ENCODE measurements at regions not wholly inside any gene's neighbourhood (a gene's known extent, or its start where the extent isn't known, plus 50 kb on each side); places are given as distances from the start of the nearest gene placed in this dataset.

- no peaks in the 10 kb centered on the region for H3K36me3 ChIP-seq (ENCODE audit: control insufficient read depth, low read length)
- TF ChIP-seq CTCF (IDR thresholded peaks at IDR 0.05; ENCODE audit: low read depth, low read length, poor library complexity, severe bottlenecking) (no peak), EZH2phosphoT487 (IDR thresholded peaks at IDR 0.05; ENCODE audit: borderline replicate concordance, low read length) (no peak)
- no peaks in the 10 kb centered on the region for H4K20me1 ChIP-seq (ENCODE audit: control insufficient read depth, insufficient read depth, low read depth, low read length)
- no peaks in the 10 kb centered on the region for H3K9me3 ChIP-seq (ENCODE audit: control insufficient read depth, insufficient read depth, low read length)
- no peaks in the 10 kb centered on the region for H3F3A ChIP-seq (ENCODE audit: control insufficient read depth, insufficient read depth)
- no peak overlapping the region for H3K27ac ChIP-seq (ENCODE audit: low read depth, low read length)
- H3K4me2 ChIP-seq (ENCODE audit: low read length) = no peak overlapping the region
- H3K79me2 ChIP-seq (ENCODE audit: control insufficient read depth, low read length) = no peaks in the 10 kb centered on the region
- no peaks in the 10 kb centered on the region for H3K27me3 ChIP-seq (ENCODE audit: control insufficient read depth, low read length)
- H3K4me3 ChIP-seq (ENCODE audit: low read length) = no peak overlapping the region
- H3K4me1 ChIP-seq (ENCODE audit: control insufficient read depth, low read length) = no peaks in the 10 kb centered on the region
- H3K9me2 ChIP-seq (replicated peaks; ENCODE audit: control insufficient read depth, low read length) = no peaks in the 10 kb centered on the region
Measured at GRCh38 chr3:95350049-95350448, 1287.2 kb downstream of the NSUN3 start.

- H4K20me1 ChIP-seq (ENCODE audit: control insufficient read depth, insufficient read depth, low read depth, low read length) = no peaks in the 10 kb centered on the region
- H3K27ac ChIP-seq (ENCODE audit: low read depth, low read length) = no peak overlapping the region
- no peaks in the 10 kb centered on the region for H3K9me3 ChIP-seq (ENCODE audit: control insufficient read depth, insufficient read depth, low read length)
- no peak overlapping the region for H3K4me3 ChIP-seq (ENCODE audit: low read length)
- TF ChIP-seq CTCF (IDR thresholded peaks at IDR 0.05; ENCODE audit: low read depth, low read length, poor library complexity, severe bottlenecking) (no peak), EZH2phosphoT487 (IDR thresholded peaks at IDR 0.05; ENCODE audit: borderline replicate concordance, low read length) (no peak)
- H3F3A ChIP-seq (ENCODE audit: control insufficient read depth, insufficient read depth) = no peaks in the 10 kb centered on the region
- H3K79me2 ChIP-seq (ENCODE audit: control insufficient read depth, low read length) = no peaks in the 10 kb centered on the region
- no peak overlapping the region for H3K4me2 ChIP-seq (ENCODE audit: low read length)
- H3K27me3 ChIP-seq (ENCODE audit: control insufficient read depth, low read length) = no peaks in the 10 kb centered on the region
- H3K4me1 ChIP-seq (ENCODE audit: control insufficient read depth, low read length) = no peaks in the 10 kb centered on the region
- no peaks in the 10 kb centered on the region for H3K36me3 ChIP-seq (ENCODE audit: control insufficient read depth, low read length)
- no peaks in the 10 kb centered on the region for H3K9me2 ChIP-seq (replicated peaks; ENCODE audit: control insufficient read depth, low read length)
Measured at GRCh38 chr3:95351158-95351557, 1288.3 kb downstream of the NSUN3 start.

GRCh38 chr3:95352471-95352870, 1289.6 kb downstream of the NSUN3 start:
- H4K20me1 ChIP-seq (ENCODE audit: control insufficient read depth, insufficient read depth, low read depth, low read length) = no peaks in the 10 kb centered on the region
- H3K4me3 ChIP-seq (ENCODE audit: low read length) = no peak overlapping the region
- TF ChIP-seq CTCF (IDR thresholded peaks at IDR 0.05; ENCODE audit: low read depth, low read length, poor library complexity, severe bottlenecking) (no peak), EZH2phosphoT487 (IDR thresholded peaks at IDR 0.05; ENCODE audit: borderline replicate concordance, low read length) (no peak)
- H3K4me2 ChIP-seq (ENCODE audit: low read length) = no peak overlapping the region
- no peaks in the 10 kb centered on the region for H3K9me2 ChIP-seq (replicated peaks; ENCODE audit: control insufficient read depth, low read length)
- H3F3A ChIP-seq (ENCODE audit: control insufficient read depth, insufficient read depth) = no peaks in the 10 kb centered on the region
- H3K4me1 ChIP-seq (ENCODE audit: control insufficient read depth, low read length) = no peaks in the 10 kb centered on the region
- H3K27ac ChIP-seq (ENCODE audit: low read depth, low read length) = no peak overlapping the region
- no peaks in the 10 kb centered on the region for H3K27me3 ChIP-seq (ENCODE audit: control insufficient read depth, low read length)
- H3K79me2 ChIP-seq (ENCODE audit: control insufficient read depth, low read length) = no peaks in the 10 kb centered on the region
- H3K9me3 ChIP-seq (ENCODE audit: control insufficient read depth, insufficient read depth, low read length) = no peaks in the 10 kb centered on the region
- H3K36me3 ChIP-seq (ENCODE audit: control insufficient read depth, low read length) = no peaks in the 10 kb centered on the region

- H3K4me2 ChIP-seq (ENCODE audit: low read length) = no peak overlapping the region
- H3K4me1 ChIP-seq (ENCODE audit: control insufficient read depth, low read length) = no peaks in the 10 kb centered on the region
- H3K9me2 ChIP-seq (replicated peaks; ENCODE audit: control insufficient read depth, low read length) = no peaks in the 10 kb centered on the region
- no peaks in the 10 kb centered on the region for H3K9me3 ChIP-seq (ENCODE audit: control insufficient read depth, insufficient read depth, low read length)
- no peaks in the 10 kb centered on the region for H3K79me2 ChIP-seq (ENCODE audit: control insufficient read depth, low read length)
- no peaks in the 10 kb centered on the region for H3K36me3 ChIP-seq (ENCODE audit: control insufficient read depth, low read length)
- no peaks in the 10 kb centered on the region for H4K20me1 ChIP-seq (ENCODE audit: control insufficient read depth, insufficient read depth, low read depth, low read length)
- H3F3A ChIP-seq (ENCODE audit: control insufficient read depth, insufficient read depth) = no peaks in the 10 kb centered on the region
- TF ChIP-seq CTCF (IDR thresholded peaks at IDR 0.05; ENCODE audit: low read depth, low read length, poor library complexity, severe bottlenecking) = no peak
- TF ChIP-seq EZH2phosphoT487 (IDR thresholded peaks at IDR 0.05; ENCODE audit: borderline replicate concordance, low read length) = no peak
- no peaks in the 10 kb centered on the region for H3K27me3 ChIP-seq (ENCODE audit: control insufficient read depth, low read length)
- no peak overlapping the region for H3K4me3 ChIP-seq (ENCODE audit: low read length)
- no peak overlapping the region for H3K27ac ChIP-seq (ENCODE audit: low read depth, low read length)
Measured at GRCh38 chr3:95354489-95354888, 1291.6 kb downstream of the NSUN3 start.

Measured in DOHH2 (cell line).